H1 (cell line): ENCODE measurements at regions not wholly inside any gene's neighbourhood (a gene's known extent, or its start where the extent isn't known, plus 50 kb on each side); places are given as distances from the start of the nearest gene placed in this dataset.

Experiments
- CTCF ChIA-PET: fragments of 300-600 bp; sonication (Branson Sonifier 250); formaldehyde crosslinking; loops from one replicate; lab custom pipeline; 2021; ENCODE audit not compliant: partially characterized antibody; lab: Charles Lee
- POLR2A ChIA-PET: fragments of 300-600 bp; sonication (Branson Sonifier 250); formaldehyde crosslinking; loops from one replicate; lab custom pipeline; 2021; ENCODE audit warnings: inconsistent platforms; ENCODE audit not compliant: partially characterized antibody; lab: Charles Lee
- DNase-seq, 2 experiments: peaks; one replicate each; pipeline versions ENCODE4 v3.0.0 to v3.0.0-alpha.2; 2010 to 2022; ENCODE audit warnings: low spot score in 2 of 2, low read depth in 1 of 2, mixed read lengths in 1 of 2
- FAIRE-seq: peaks from 2 replicates; lab custom pipeline; 2011; peaks lifted over from hg19 to GRCh38; lab: Jason Lieb, UNC
- H2AFZ ChIP-seq: 2 replicates; pipeline ENCODE4 v1.8.1; 2012; ENCODE audit warnings: low read length, inconsistent platforms
- H2AK5ac ChIP-seq: 2 replicates; pipeline ENCODE4 v1.6.1; 2013; ENCODE audit warnings: low read depth, low read length
- H2BK120ac ChIP-seq: replicated peaks from 2 replicates; pipeline ENCODE3; 2013; ENCODE audit warnings: low read depth, low read length, inconsistent platforms
- H2BK12ac ChIP-seq: 2 replicates; pipeline ENCODE4 v1.6.1; 2013; ENCODE audit warnings: low read depth, low read length
- H2BK15ac ChIP-seq: 2 replicates; pipeline ENCODE4 v1.6.1; 2013; ENCODE audit warnings: low read length
- H2BK20ac ChIP-seq: 2 replicates; pipeline ENCODE4 v1.6.1; 2013; ENCODE audit warnings: low read length
- H2BK5ac ChIP-seq: 2 replicates; pipeline ENCODE4 v1.6.1; 2013; ENCODE audit warnings: low read depth, low read length
- H3K14ac ChIP-seq: 2 replicates; pipeline ENCODE4 v1.6.1; 2013; ENCODE audit warnings: inconsistent platforms; ENCODE audit not compliant: insufficient read length
- H3K18ac ChIP-seq: 2 replicates; pipeline ENCODE4 v1.6.1; 2013; ENCODE audit warnings: low read length; ENCODE audit errors: extremely low read depth
- H3K23ac ChIP-seq: 2 replicates; pipeline ENCODE4 v1.6.1; 2013; ENCODE audit warnings: inconsistent platforms; ENCODE audit not compliant: insufficient read length
- H3K23me2 ChIP-seq: 2 replicates; pipeline ENCODE4 v1.6.1; 2013; ENCODE audit warnings: low read depth, low read length
- H3K27ac ChIP-seq: 2 replicates; pipeline ENCODE4 v1.6.1; 2011; ENCODE audit warnings: low read depth, low read length, inconsistent platforms
- H3K27me3 ChIP-seq, 4 experiments: replicated peaks in 1 of 4; 1 replicate in 1 of 4; 2 replicates in 3 of 4; pipeline versions ENCODE4 v1.6.1 to v1.8.1; 2011 to 2013; ENCODE audit warnings: low read length in 3 of 4, mild to moderate bottlenecking in 3 of 4, inconsistent platforms in 2 of 4, mixed read lengths in 2 of 4, moderate library complexity in 1 of 4; ENCODE audit not compliant: control insufficient read depth in 3 of 4, insufficient read depth in 3 of 4; ENCODE audit errors: extremely low read depth in 1 of 4
- H3K36me3 ChIP-seq, 4 experiments: 2 replicates each; pipeline versions ENCODE4 v1.6.1 to v1.8.1; 2011 to 2013; ENCODE audit warnings: mild to moderate bottlenecking in 4 of 4, low read length in 3 of 4, moderate library complexity in 2 of 4, control low read depth in 1 of 4, inconsistent platforms in 1 of 4; ENCODE audit not compliant: insufficient read depth in 4 of 4, control insufficient read depth in 2 of 4
- H3K4ac ChIP-seq: replicated peaks from 2 replicates; pipeline ENCODE3; 2013; ENCODE audit warnings: low read length, low read depth, mixed read lengths, inconsistent platforms; ENCODE audit not compliant: insufficient read length
- H3K4me1 ChIP-seq, 4 experiments: replicated peaks in 1 of 4; 1 replicate in 1 of 4; 2 replicates in 3 of 4; pipeline versions ENCODE4 v1.6.1 to v1.8.1; 2011 to 2013; ENCODE audit warnings: low read length in 3 of 4, inconsistent platforms in 2 of 4, mixed read lengths in 1 of 4; ENCODE audit not compliant: insufficient read depth in 4 of 4, control insufficient read depth in 3 of 4
- H3K4me2 ChIP-seq, 2 experiments: 2 replicates each; pipeline versions ENCODE4 v1.6.1 to v1.8.1; 2011 to 2013; ENCODE audit warnings: low read depth in 2 of 2, low read length in 2 of 2, control low read depth in 1 of 2, inconsistent platforms in 1 of 2, mild to moderate bottlenecking in 1 of 2; ENCODE audit not compliant: insufficient read depth in 1 of 2
- H3K4me3 ChIP-seq, 4 experiments: fragments of 200-600, 300-600 bp in 1 of 4; sonication (generic), shearing (Covaris generic), sonication (Bioruptor Twin) in 1 of 4; 2 replicates each; pipeline versions ENCODE4 v1.5.1 to v1.8.1; 2011 to 2016; ENCODE audit warnings: low read length in 4 of 4, low read depth in 3 of 4, control low read depth in 2 of 4, inconsistent platforms in 2 of 4, mild to moderate bottlenecking in 2 of 4, mixed read lengths in 1 of 4, moderate library complexity in 1 of 4; ENCODE audit not compliant: insufficient read depth in 2 of 4; ENCODE audit errors: extremely low read depth in 1 of 4
- H3K56ac ChIP-seq: replicated peaks from 2 replicates; pipeline ENCODE3; 2013; ENCODE audit warnings: low read depth, mild to moderate bottlenecking, mixed read lengths, low read length, inconsistent platforms; ENCODE audit not compliant: insufficient read length
- H3K79me1 ChIP-seq: 2 replicates; pipeline ENCODE4 v1.6.1; 2013; ENCODE audit warnings: low read depth, low read length, control low read depth
- H3K79me2 ChIP-seq, 2 experiments: 2 replicates each; pipeline versions ENCODE4 v1.6.1 to v1.8.1; 2012 to 2013; ENCODE audit warnings: low read length in 2 of 2, mild to moderate bottlenecking in 2 of 2, inconsistent platforms in 1 of 2; ENCODE audit not compliant: insufficient read depth in 2 of 2, control insufficient read depth in 1 of 2
- H3K9ac ChIP-seq, 4 experiments: replicated peaks in 1 of 4; 1 replicate in 1 of 4; 2 replicates in 3 of 4; pipeline versions ENCODE4 v1.6.1 to v1.8.1; 2011 to 2013; ENCODE audit warnings: low read depth in 3 of 4, low read length in 3 of 4, control low read depth in 2 of 4, mild to moderate bottlenecking in 2 of 4, moderate library complexity in 2 of 4, inconsistent platforms in 1 of 4; ENCODE audit errors: extremely low read depth in 1 of 4
- H3K9me3 ChIP-seq, 2 experiments: 2 replicates each; pipeline versions ENCODE4 v1.6.1 to v1.8.1; 2012 to 2013; ENCODE audit warnings: mild to moderate bottlenecking in 2 of 2, moderate library complexity in 2 of 2, control low read depth in 1 of 2, inconsistent platforms in 1 of 2, low read depth in 1 of 2, low read length in 1 of 2, mixed read lengths in 1 of 2; ENCODE audit not compliant: insufficient read depth in 2 of 2
- H4K20me1 ChIP-seq, 2 experiments: replicated peaks in 1 of 2; 2 replicates each; pipeline versions ENCODE3 to v1.8.1; 2011 to 2013; ENCODE audit warnings: inconsistent platforms in 2 of 2, low read length in 2 of 2, mild to moderate bottlenecking in 1 of 2; ENCODE audit not compliant: insufficient read depth in 2 of 2, control insufficient read depth in 1 of 2
- H4K5ac ChIP-seq: 2 replicates; pipeline ENCODE4 v1.6.1; 2013; ENCODE audit warnings: low read length, low read depth, mixed read lengths, inconsistent platforms; ENCODE audit not compliant: insufficient read length
- H4K8ac ChIP-seq: 2 replicates; pipeline ENCODE4 v1.8.0; 2013; ENCODE audit warnings: mild to moderate bottlenecking, moderate library complexity, low read length, inconsistent platforms; ENCODE audit not compliant: insufficient read depth; ENCODE audit errors: extremely low read depth
- H4K91ac ChIP-seq: replicated peaks from 2 replicates; pipeline ENCODE3; 2013; ENCODE audit warnings: low read length, mixed read lengths, inconsistent platforms; ENCODE audit not compliant: insufficient read length
- CHD7 ChIP-seq: fragments of 300-600 bp; sonication (generic); IDR thresholded peaks from 2 replicates; pipeline ENCODE4 v1.7.1; 2012; ENCODE audit warnings: low read length, moderate library complexity, mild to moderate bottlenecking, inconsistent platforms; ENCODE audit not compliant: insufficient replicate concordance
- GABPA ChIP-seq: IDR thresholded peaks from 2 replicates; pipeline ENCODE4 v1.6.1; 2011; ENCODE audit warnings: mild to moderate bottlenecking, low read length, moderate library complexity, borderline replicate concordance; ENCODE audit not compliant: insufficient read depth

DNA sequence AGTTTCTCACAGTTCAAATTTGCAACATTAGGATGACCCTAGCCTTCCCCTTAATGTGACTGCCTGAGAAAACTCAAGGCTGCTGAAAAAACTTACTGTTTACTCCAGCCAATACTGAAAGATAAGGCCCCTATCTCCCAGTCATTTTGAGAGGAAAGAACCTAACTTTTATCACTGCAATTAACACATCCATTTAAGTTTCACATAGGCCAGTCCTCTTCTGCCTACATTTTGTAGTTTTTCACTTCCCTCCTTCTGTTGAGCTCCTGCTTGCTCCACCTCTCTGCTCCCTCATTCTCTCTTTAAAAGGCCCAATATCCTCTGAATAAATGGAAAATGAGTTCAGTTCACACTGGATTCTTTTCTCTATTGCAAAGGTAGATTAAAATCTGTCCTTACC is 1996.2 kb upstream of the FLRT2 start:
- no peak overlapping the region for H4K8ac ChIP-seq
- H3K4me2 ChIP-seq = no peak overlapping the region
- no peaks in the 10 kb centered on the region for H3K79me1 ChIP-seq
- H2BK12ac ChIP-seq = no peak overlapping the region
- no peak overlapping the region for H3K4me3 ChIP-seq
- DNase-seq (no peak), FAIRE-seq (no peak)
- POLR2A ChIA-PET = no interaction called here
- H3K23ac ChIP-seq = no peak overlapping the region
- H3K14ac ChIP-seq = no peak overlapping the region
- H4K5ac ChIP-seq = no peak overlapping the region
- no peaks in the 10 kb centered on the region for H3K23me2 ChIP-seq
- H3K36me3 ChIP-seq = no peaks in the 10 kb centered on the region
- H2BK120ac ChIP-seq = no peak overlapping the region
- no peak overlapping the region for H3K9ac ChIP-seq
- no peak overlapping the region for H2AK5ac ChIP-seq
- no peaks in the 10 kb centered on the region for H3K9me3 ChIP-seq
- H3K56ac ChIP-seq = no peak overlapping the region
- H3K79me2 ChIP-seq = no peaks in the 10 kb centered on the region
- H4K20me1 ChIP-seq = no peaks in the 10 kb centered on the region
- H2BK5ac ChIP-seq = no peak overlapping the region
- no peak overlapping the region for H3K27ac ChIP-seq
- no peak overlapping the region for H3K18ac ChIP-seq
- no peak overlapping the region for H2BK15ac ChIP-seq
- H4K91ac ChIP-seq = no peak overlapping the region
- H3K27me3 ChIP-seq = no peaks in the 10 kb centered on the region
- CTCF ChIA-PET = no interaction called here
- no peaks in the 10 kb centered on the region for H3K4me1 ChIP-seq
- H3K4ac ChIP-seq = no peak overlapping the region
- no peak overlapping the region for H2AFZ ChIP-seq
- H2BK20ac ChIP-seq = no peak overlapping the region
- no peak for TF ChIP-seq GABPA
- no peak for TF ChIP-seq CHD7
